ENCODE measurements at regions not wholly inside any gene's neighbourhood (a gene's known extent, or its start where the extent isn't known, plus 50 kb on each side); places are given as distances from the start of the nearest gene placed in this dataset.

DNA sequence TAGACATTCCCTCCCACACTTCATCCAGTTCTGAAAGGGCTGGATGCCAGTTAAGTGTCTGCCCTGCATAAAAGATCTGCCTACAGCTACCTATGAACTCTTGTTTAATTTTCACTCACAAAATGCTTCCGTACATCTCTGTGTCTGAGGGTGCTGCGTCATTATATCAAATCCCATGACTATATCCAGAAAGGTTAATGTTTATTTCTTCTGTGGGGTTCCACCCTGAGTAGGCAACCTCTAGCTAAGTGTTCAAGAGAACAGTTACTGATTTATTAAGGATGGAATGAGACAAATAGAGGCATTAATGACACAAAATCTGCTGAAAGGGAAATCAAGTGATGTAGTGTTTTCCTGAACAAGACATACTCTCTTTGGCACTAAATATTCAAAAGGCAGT is 220.2 kb downstream of the MTHFS start:
- TF ChIP-seq, protein P1, sequence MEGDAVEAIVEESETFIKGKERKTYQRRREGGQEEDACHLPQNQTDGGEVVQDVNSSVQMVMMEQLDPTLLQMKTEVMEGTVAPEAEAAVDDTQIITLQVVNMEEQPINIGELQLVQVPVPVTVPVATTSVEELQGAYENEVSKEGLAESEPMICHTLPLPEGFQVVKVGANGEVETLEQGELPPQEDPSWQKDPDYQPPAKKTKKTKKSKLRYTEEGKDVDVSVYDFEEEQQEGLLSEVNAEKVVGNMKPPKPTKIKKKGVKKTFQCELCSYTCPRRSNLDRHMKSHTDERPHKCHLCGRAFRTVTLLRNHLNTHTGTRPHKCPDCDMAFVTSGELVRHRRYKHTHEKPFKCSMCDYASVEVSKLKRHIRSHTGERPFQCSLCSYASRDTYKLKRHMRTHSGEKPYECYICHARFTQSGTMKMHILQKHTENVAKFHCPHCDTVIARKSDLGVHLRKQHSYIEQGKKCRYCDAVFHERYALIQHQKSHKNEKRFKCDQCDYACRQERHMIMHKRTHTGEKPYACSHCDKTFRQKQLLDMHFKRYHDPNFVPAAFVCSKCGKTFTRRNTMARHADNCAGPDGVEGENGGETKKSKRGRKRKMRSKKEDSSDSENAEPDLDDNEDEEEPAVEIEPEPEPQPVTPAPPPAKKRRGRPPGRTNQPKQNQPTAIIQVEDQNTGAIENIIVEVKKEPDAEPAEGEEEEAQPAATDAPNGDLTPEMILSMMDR (IDR thresholded peaks at IDR 0.05 in 4 of 5, conservative IDR thresholded peaks at IDR 0.05 in 1 of 5): no peak
- no peak for TF ChIP-seq POLR2A (IDR thresholded peaks at IDR 0.05)
